Hypothalamus (tissue), 51 donors: ENCODE measurements at regions not wholly inside any gene's neighbourhood (a gene's known extent, or its start where the extent isn't known, plus 50 kb on each side); places are given as distances from the start of the nearest gene placed in this dataset.

Source experiments
- DNase-seq, 51 donors: peaks; one replicate each; lab custom pipeline; 2025; lab: John Stamatoyannopoulos, UW

- no peak for DNase-seq
Observed at GRCh38 chr5:117082977-117083376, 508.4 kb upstream of the SEMA6A start.

DNA sequence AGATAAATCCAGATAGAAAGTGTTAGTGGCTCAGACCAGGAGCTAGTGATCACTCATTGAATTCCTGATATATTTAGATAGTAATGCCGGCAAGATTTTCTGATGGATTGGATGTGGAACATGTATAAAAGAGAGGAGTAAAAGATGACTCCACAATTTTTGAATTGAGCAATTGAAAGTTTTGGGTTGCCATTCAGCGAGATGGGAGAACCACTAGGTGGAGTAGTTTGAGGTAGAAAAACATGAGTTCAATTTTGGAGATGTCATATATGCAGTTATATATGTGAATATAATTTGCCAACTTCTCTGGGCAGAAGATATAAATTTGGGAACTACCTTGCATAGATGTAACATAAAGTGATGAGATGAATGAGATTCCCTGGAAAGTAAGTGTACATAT, 502.5 kb upstream of the SEMA6A start:
- no peak for DNase-seq

- DNase-seq = no peak
Observed at GRCh38 chr5:117072439-117072838, 497.8 kb upstream of the SEMA6A start.

DNA sequence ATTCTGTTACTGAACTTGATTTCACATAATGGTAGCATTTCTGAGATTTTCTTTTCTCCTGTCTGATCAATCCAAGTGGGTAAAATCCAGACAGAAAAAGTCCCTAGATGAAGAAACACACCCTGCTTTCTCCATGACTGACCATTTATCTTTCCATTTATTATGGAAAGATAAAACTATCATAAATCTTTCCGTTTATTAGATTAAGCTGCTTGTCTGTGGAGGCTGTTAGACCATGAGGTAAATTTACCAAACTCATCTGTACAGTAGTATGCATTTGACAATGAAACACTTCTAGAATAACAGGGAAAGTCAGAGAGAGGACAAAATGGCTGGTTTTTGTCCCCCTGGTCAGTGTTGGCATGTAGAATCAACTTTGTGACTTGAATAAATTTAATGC, 491.2 kb upstream of the SEMA6A start:
- DNase-seq = no peak

GRCh38 chr5:117065161-117065560, 490.5 kb upstream of the SEMA6A start:
- no peak for DNase-seq

- DNase-seq = no peak
Observed at GRCh38 chr5:117060099-117060498, 485.5 kb upstream of the SEMA6A start.

DNA sequence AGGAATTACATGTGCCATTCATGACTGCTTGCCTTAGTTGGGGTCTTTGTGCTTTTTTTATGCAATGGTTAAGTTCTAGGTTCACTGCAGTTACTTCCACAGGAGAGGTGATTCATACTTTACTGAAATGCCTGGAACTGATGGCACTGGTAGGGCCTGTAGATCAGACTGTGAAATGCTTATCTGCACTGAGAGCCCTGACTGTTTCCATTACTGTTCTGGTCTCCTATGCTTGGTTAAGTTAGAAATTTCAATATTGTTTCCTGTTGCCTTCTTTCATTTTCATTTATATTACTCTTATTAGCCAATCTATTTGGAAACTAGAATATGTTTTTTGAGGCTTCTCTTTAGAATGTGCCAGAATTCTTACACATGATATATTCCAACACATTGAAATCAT, 484.1 kb upstream of the SEMA6A start:
- DNase-seq = no peak

- no peak for DNase-seq
Observed at GRCh38 chr5:117055517-117055916, 480.9 kb upstream of the SEMA6A start.

- no peak for DNase-seq
Observed at GRCh38 chr5:117054911-117055310, 480.3 kb upstream of the SEMA6A start.

- no peak for DNase-seq
Observed at GRCh38 chr5:117054141-117054540, 479.5 kb upstream of the SEMA6A start.

GRCh38 chr5:117041926-117042595, 467.4 kb upstream of the SEMA6A start:
- no peak for DNase-seq

- DNase-seq = no peak
Observed at GRCh38 chr5:117039035-117039434, 464.4 kb upstream of the SEMA6A start.

DNA sequence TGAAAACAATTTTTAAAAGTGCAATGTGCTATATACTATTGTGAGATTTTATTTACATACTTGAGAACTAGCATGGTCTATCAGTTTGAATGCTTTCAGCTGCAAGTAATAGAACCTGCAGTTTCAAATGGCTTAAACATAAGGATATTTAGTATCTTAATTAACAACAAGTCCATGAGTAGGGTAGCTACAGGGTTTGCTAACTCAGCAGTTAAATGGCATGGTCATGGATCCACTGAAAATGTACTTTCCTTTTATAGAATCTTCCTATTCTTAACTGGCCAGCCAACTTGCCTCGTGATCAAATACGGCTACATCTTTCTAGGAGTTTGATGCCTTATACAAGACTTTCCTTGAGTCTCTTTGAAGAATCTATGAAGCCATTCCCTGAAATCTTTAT, 452.8 kb upstream of the SEMA6A start:
- no peak for DNase-seq

DNA sequence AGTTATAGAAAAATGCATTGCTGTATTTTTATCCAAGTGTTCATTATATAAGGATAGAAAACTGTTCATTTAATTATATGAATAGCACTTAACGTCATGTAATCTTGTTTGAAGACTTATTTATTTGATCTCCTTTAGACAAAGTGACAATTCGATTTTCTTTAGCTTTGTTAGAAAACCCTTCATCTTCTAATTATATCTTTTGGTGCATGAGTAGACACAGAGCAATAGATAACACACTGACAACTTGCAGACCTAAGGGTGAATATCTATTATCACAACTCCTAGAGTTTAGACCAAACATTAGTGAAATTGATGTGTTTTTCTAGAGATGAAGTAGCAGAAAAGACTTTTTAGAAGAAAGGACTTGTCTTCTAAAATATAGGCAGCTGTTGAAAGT, 446.4 kb upstream of the SEMA6A start:
- DNase-seq = no peak

GRCh38 chr5:117013280-117013877, 438.8 kb upstream of the SEMA6A start:
- peak in 2 of 51 donors; percentile 21 to 54 for DNase-seq

GRCh38 chr5:117010574-117010973, 436.0 kb upstream of the SEMA6A start:
- DNase-seq = no peak

DNA sequence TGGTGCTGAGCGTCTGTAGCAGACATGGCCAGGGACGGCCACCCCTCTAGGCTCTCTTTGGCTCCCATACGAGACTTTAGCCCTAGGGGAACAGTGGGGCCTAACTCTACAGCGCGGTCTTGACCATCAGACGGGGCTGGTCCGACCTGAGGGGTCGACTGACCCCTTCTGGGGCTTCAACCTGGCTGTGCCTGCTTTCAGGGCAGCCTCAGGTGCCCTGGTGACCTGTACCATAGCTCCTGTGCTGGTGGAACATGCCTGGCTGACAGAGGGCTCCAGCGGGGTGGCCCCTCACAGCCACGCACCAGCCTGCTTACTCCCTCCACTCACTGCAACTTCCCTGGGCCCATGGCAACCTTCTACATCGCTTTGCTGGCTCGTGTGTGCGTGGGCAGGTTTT, 423.4 kb upstream of the SEMA6A start:
- no peak for DNase-seq

DNA sequence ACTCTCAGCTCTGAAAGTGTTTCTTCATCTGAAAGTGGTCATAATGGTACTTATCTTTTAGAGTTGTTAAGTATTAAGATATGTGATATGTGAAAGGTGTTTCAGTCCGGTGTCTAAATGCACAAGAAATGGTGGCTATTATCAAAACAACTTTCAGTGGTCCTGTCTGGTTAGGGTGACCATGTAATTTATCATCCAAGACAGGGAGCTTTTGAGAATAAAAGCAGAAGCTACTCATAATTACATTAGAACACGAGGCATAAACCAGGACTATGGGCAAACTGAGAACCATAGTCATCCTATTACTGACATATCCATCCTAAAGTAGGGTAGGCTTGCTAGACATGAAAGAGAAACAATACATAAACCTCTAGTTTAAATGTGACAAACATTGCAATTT, 418.1 kb upstream of the SEMA6A start:
- DNase-seq = no peak

DNA sequence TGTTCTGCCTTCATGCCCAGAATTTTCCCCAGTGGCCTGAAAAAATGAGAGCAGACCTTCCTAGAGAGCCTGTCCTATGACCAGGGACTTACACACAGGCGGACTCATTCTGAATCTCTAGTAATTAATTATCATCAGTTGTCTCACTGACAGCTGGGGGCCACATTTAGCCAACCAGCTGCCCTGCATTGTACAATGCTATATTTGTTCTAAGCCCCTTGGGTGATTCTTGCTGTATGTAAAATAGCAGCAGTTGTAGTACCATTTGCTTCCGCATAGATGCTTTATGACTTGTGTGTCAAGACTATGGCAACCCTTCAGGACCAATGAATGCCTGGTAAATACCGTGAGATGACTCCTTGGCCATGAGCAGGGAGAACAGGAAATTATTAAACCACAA, 415.4 kb upstream of the SEMA6A start:
- peak in 13 of 51 donors; percentile 1 to 38 (median 12) for DNase-seq

DNA sequence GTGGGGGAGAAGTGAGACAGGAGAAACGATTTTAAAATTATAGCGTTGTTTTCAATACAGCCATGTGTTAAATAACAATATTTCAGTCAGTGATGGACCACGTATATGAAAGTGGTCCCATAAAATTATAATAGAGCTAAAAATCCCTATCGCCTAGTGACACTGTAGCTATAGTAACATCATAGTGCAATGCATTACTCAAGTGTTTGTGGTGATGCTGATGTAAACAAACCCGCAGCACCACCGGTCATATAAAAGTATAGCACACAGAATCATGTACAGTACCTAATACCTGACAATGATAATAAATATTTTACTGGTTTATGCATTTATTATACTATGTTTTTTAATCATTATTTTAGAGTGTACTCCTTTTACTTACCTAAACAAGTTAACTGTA, 407.4 kb upstream of the SEMA6A start:
- no peak for DNase-seq

DNA sequence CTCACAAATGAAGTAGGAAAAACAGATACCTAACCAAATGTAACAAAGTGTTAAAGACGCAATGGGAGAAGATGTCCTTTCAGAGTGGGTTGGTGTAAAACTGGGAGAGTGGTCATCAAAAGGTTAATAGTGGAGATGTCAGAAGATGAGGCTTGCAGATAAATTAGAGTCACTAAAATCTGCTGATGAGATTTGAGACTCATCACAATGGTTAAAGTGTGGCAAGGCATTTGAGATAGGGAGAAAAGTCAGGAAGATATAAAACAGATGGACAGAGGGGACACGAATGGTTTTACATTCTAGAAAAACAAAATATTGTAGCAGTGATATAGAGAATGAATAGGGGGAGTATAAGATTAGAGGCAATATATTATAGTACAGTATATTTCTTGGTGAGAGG, 406.0 kb upstream of the SEMA6A start:
- no peak for DNase-seq

- no peak for DNase-seq
Observed at GRCh38 chr5:116976767-116977166, 402.1 kb upstream of the SEMA6A start.

DNA sequence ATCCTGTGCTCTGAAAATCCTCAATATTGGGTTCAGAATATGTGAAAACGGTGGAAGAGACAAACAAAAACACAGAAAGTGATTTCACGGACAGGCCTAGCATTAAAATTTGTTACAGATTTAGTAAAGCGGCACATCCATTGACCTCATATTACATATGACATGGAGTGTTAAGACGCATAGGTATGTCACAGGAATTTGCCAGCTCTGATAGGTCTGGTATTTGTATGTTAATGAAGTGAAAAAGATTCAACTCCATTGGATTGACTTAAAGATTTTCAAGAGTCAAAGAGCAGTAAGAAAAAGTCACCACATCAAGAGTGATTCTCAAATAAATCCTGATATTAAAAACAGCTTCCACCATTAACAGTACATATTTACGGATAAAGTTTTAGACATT, 396.5 kb upstream of the SEMA6A start:
- no peak for DNase-seq
